Astrocyte of the hippocampus (primary cell): ENCODE measurements at regions not wholly inside any gene's neighbourhood (a gene's known extent, or its start where the extent isn't known, plus 50 kb on each side); places are given as distances from the start of the nearest gene placed in this dataset.

ENCODE experiments used
- DNase-seq: peaks from one replicate; pipeline ENCODE4 v3.0.0; 2011; ENCODE audit warnings: low read depth, low spot score

GRCh38 chr4:3852309-3852708 lies 86.1 kb downstream of the ADRA2C start:
- no peak for DNase-seq

GRCh38 chr4:3852711-3853110 lies 86.5 kb downstream of the ADRA2C start:
- no peak for DNase-seq

- DNase-seq: no peak
These were observed 87.3 kb downstream of the ADRA2C start for GRCh38 chr4:3853388-3854035.

GRCh38 chr4:3854661-3855060 lies 88.5 kb downstream of the ADRA2C start:
- no peak for DNase-seq

GRCh38 chr4:3855646-3856045 lies 89.5 kb downstream of the ADRA2C start:
- no peak for DNase-seq

- no peak for DNase-seq
These were observed 90.5 kb downstream of the ADRA2C start for GRCh38 chr4:3856604-3857204.

GRCh38 chr4:3857269-3857926 lies 91.2 kb downstream of the ADRA2C start:
- no peak for DNase-seq

- no peak for DNase-seq
These were observed 92.0 kb downstream of the ADRA2C start for GRCh38 chr4:3858046-3858730.

- no peak for DNase-seq
These were observed 92.7 kb downstream of the ADRA2C start for GRCh38 chr4:3858765-3859388.

GRCh38 chr4:3859571-3859970 lies 93.4 kb downstream of the ADRA2C start:
- no peak for DNase-seq

GRCh38 chr4:3860061-3860912 lies 94.1 kb downstream of the ADRA2C start:
- DNase-seq: no peak

- no peak for DNase-seq
These were observed 94.9 kb downstream of the ADRA2C start for GRCh38 chr4:3860913-3861636.

GRCh38 chr4:3861720-3862639 lies 95.8 kb downstream of the ADRA2C start:
- DNase-seq: no peak

- DNase-seq: no peak
These were observed 96.6 kb downstream of the ADRA2C start for GRCh38 chr4:3862640-3863420.

- DNase-seq: no peak
These were observed 97.9 kb downstream of the ADRA2C start for GRCh38 chr4:3863841-3864741.

- DNase-seq: no peak
These were observed 98.8 kb downstream of the ADRA2C start for GRCh38 chr4:3864742-3865721.
